Ishikawa (cell line): ENCODE measurements at regions not wholly inside any gene's neighbourhood (a gene's known extent, or its start where the extent isn't known, plus 50 kb on each side); places are given as distances from the start of the nearest gene placed in this dataset.

Experiments
- EP300 ChIP-seq: IDR thresholded peaks from 2 replicates; pipeline ENCODE4 v1.6.1; 2012; ENCODE audit warnings: borderline replicate concordance
- RAD21 ChIP-seq: IDR thresholded peaks from 2 replicates; pipeline ENCODE4 v1.6.1; 2012; ENCODE audit warnings: low read depth
- TCF12 ChIP-seq: IDR thresholded peaks from 2 replicates; pipeline ENCODE4 v1.6.1; 2012; ENCODE audit warnings: low read depth

DNA sequence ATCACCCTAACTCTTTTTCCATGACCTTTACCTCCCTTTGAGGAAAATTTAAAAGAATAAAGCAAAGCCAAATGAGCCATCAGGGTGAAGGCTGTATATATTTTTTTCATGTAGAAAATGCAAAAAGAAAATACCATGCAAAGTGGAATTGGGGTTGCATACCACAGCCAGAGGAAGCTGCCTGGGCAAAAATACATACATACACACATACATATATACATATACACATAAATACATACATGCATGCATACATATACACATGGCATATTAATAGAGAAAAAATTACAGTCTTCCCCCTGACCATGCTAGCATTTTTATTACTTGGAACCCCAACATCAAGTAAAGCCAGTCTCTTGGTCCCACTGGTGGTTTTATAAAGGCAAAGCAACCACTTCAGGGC lies 63.7 kb upstream of the TMCO5A start:
- TF ChIP-seq TCF12 (no peak), EP300 (no peak), RAD21 (no peak)
